ENCODE measurements at regions not wholly inside any gene's neighbourhood (a gene's known extent, or its start where the extent isn't known, plus 50 kb on each side); places are given as distances from the start of the nearest gene placed in this dataset.

DNA sequence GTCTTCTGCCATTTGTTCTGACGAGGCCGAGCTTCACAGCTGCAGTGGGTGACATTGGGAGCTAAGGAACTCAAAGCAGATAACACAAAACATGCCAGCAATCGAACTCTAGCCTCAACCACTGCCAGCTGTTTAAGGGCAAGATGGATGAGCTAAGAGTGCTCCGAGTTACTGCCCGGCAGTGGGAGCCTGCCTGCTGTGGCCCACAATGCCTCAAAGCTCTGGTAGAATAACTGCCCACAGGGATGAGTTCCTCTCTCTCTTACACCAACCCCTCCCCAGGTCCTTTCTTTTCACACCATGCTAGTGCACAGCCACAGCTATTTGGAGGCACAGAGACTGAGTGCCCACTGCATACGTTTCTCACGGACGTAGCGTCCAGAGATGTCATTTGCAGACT lies 330.5 kb downstream of the FGF9 start:
- 0% methylated on average over 9 of the region's 9 CpGs for WGBS (ENCODE audit: insufficient coverage, low coverage, missing lambda C conversion rate)
- CTCF ChIA-PET (ENCODE audit: low intra/inter-chr PET ratio): no interaction called here
- Histone ChIP-seq H3K4me1 (replicated peaks in 1 of 2; ENCODE audit: control insufficient read depth in 2 of 2, insufficient read depth in 2 of 2, low read length in 2 of 2) (no peaks in the 10 kb centered on the region; a peak in 1 of 5 replicates), H3K27ac (ENCODE audit: extremely low read depth, low read depth, low read length) (no peak overlapping the region), H3K27me3 (ENCODE audit: control insufficient read depth in 2 of 2, insufficient read depth in 2 of 2, low read length in 2 of 2) (peaks cover 0 to 29% of the 10 kb centered on the region in 2 experiments; a peak in 1 of 5 replicates), H3K9me1 (ENCODE audit: control insufficient read depth, insufficient read depth, low read length) (no peaks in the 10 kb centered on the region), H3K36me3 (ENCODE audit: control insufficient read depth, insufficient read depth, low read length) (no peaks in the 10 kb centered on the region), H3K9ac (ENCODE audit: insufficient read depth in 1 of 2, low read depth in 2 of 2, low read length in 2 of 2) (no peak overlapping the region), H2AFZ (ENCODE audit: low read depth, low read length) (no peak overlapping the region), H3K4me2 (ENCODE audit: insufficient read depth, low read length) (no peak overlapping the region), H4K20me1 (replicated peaks; ENCODE audit: control insufficient read depth, insufficient read depth, low read length) (no peaks in the 10 kb centered on the region), H3K4me3 (no peak overlapping the region), H3K9me3 (replicated peaks; ENCODE audit: control insufficient read depth, insufficient read depth, low read depth, low read length) (no peaks in the 10 kb centered on the region), H3K79me2 (ENCODE audit: control insufficient read depth, insufficient read depth, low read length) (no peaks in the 10 kb centered on the region)
- no TSS peak for BruUV-seq (replicated peaks)
- TF ChIP-seq ZNF444 (CRISPR knock-in tag; IDR thresholded peaks at IDR 0.05) (no peak), NCOA4 (IDR thresholded peaks at IDR 0.05; ENCODE audit: partially characterized antibody) (no peak), ZNF780A (CRISPR knock-in tag; IDR thresholded peaks at IDR 0.05) (no peak)
- in situ Hi-C loops (cut with MboI): no loop called here
- ATAC-seq (no peak), DNase-seq (ENCODE audit: extremely low read depth in 1 of 4, low spot score in 3 of 4) (no peak), FAIRE-seq (no peak)
- intact Hi-C loops (cut with micrococcal nuclease): no loop called here
- POLR2A ChIA-PET: no interaction called here

- ChIA-PET CTCF (ENCODE audit: low intra/inter-chr PET ratio) (no interaction called here), POLR2A (no interaction called here)
- H3K9me1 ChIP-seq (ENCODE audit: control insufficient read depth, insufficient read depth, low read length): no peaks in the 10 kb centered on the region
- intact Hi-C loops (cut with micrococcal nuclease) (no loop called here), in situ Hi-C loops (cut with MboI) (no loop called here)
- H3K9ac ChIP-seq (ENCODE audit: insufficient read depth in 1 of 2, low read depth in 2 of 2, low read length in 2 of 2): no peak overlapping the region
- H3K4me3 ChIP-seq: no peak overlapping the region
- ATAC-seq (no peak), DNase-seq (ENCODE audit: extremely low read depth in 1 of 4, low spot score in 3 of 4) (no peak), FAIRE-seq (no peak)
- no TSS peak for BruUV-seq (replicated peaks)
- no peaks in the 10 kb centered on the region for H4K20me1 ChIP-seq (replicated peaks; ENCODE audit: control insufficient read depth, insufficient read depth, low read length)
- H3K27ac ChIP-seq (ENCODE audit: extremely low read depth, low read depth, low read length): no peak overlapping the region
- WGBS (ENCODE audit: insufficient coverage, low coverage, missing lambda C conversion rate): 6% methylated on average over 4 of the region's 4 CpGs
- H3K4me1 ChIP-seq (replicated peaks in 1 of 2; ENCODE audit: control insufficient read depth in 2 of 2, insufficient read depth in 2 of 2, low read length in 2 of 2): no peaks in the 10 kb centered on the region; a peak in 1 of 5 replicates
- H2AFZ ChIP-seq (ENCODE audit: low read depth, low read length): no peak overlapping the region
- H3K79me2 ChIP-seq (ENCODE audit: control insufficient read depth, insufficient read depth, low read length): no peaks in the 10 kb centered on the region
- H3K9me3 ChIP-seq (replicated peaks; ENCODE audit: control insufficient read depth, insufficient read depth, low read depth, low read length): no peaks in the 10 kb centered on the region
- peaks cover 0 to 29% of the 10 kb centered on the region in 2 experiments; a peak in 1 of 5 replicates for H3K27me3 ChIP-seq (ENCODE audit: control insufficient read depth in 2 of 2, insufficient read depth in 2 of 2, low read length in 2 of 2)
- no peaks in the 10 kb centered on the region for H3K36me3 ChIP-seq (ENCODE audit: control insufficient read depth, insufficient read depth, low read length)
- H3K4me2 ChIP-seq (ENCODE audit: insufficient read depth, low read length): no peak overlapping the region
- TF ChIP-seq, protein P1, sequence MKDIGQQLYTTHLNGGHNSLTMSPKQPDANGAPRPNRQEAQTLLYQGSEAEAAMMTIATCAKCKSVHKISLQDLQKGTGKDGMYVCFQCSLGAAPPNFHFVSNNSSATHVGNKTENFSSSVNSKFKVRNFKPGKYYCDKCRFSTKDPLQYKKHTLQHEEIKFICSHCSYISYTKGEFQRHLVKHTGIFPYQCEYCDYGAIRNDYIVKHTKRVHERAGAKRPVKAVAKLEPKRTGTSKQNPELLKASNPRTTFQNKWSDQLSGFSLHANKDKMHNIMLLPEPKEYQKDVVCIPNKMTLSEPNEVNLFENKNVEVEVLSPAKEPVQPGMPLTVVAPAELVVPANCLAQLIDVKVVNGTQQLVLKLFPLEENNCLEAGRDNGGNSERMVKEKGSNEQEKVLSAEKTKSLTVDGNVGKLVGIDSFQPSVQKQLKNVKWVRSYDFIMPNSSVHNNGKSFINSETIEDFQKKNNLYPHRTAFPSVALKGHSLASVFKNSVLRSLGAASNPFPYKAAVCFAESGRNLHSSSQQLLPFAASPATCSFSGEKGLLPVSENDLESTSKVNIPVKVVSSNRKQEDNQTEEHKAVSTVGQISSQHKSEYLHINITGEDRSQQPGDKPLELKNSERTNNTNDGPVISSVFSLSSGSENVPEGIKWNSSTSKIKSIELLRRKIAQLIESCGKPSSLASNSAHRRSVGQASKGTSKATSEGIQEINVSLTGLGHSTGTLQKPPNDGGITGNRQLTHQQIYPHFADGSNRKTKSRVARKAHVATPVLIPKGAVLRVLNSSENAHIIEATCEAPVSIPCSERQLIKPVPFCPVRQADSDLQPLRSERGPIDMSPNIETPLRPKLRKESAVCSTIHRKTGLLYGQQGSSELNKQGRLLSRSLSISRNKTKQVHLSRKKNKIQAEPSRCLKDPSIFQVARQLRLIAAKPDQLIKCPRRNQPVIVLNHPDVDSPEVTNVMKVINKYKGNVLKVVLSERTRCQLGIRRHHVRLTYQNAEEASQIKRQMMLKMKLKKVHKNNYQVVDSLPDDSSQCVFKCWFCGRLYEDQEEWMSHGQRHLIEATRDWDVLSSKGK (CRISPR knock-in tag; IDR thresholded peaks at IDR 0.05): no peak
- no peak for TF ChIP-seq ZC3H11A (IDR thresholded peaks at IDR 0.05; ENCODE audit: low read depth, low read length)
- no peak for TF ChIP-seq PURB (CRISPR knock-in tag; IDR thresholded peaks at IDR 0.05; ENCODE audit: low read depth)
- no peak for TF ChIP-seq ZNF274 (IDR thresholded peaks at IDR 0.05; ENCODE audit: borderline replicate concordance, low read depth, low read length)
- TF ChIP-seq FOS (IDR thresholded peaks at IDR 0.05; ENCODE audit: extremely low read depth, insufficient read length): no peak
- TF ChIP-seq TBL1XR1 (IDR thresholded peaks at IDR 0.05; ENCODE audit: low read length in 2 of 2): no peak
- TF ChIP-seq ZNF143 (CRISPR knock-in tag; IDR thresholded peaks at IDR 0.05): no peak
- no peak for TF ChIP-seq RHOXF2B (CRISPR knock-in tag; conservative IDR thresholded peaks at IDR 0.05)
- no peak for TF ChIP-seq FOXK1 (CRISPR knock-in tag; IDR thresholded peaks at IDR 0.05; ENCODE audit: borderline replicate concordance)
- TF ChIP-seq SMARCA5 (IDR thresholded peaks at IDR 0.05): no peak
- TF ChIP-seq GATAD2B (IDR thresholded peaks at IDR 0.05; ENCODE audit: borderline replicate concordance): no peak
- no peak for TF ChIP-seq GABPA (tag; conservative IDR thresholded peaks at IDR 0.05; ENCODE audit: low read depth)
Observed at GRCh38 chr13:22002893-22003292, 332.0 kb downstream of the FGF9 start.
